Caki2 (cell line): ENCODE measurements at regions not wholly inside any gene's neighbourhood (a gene's known extent, or its start where the extent isn't known, plus 50 kb on each side); places are given as distances from the start of the nearest gene placed in this dataset.
"Not testable (repeated sequence)": the region's sequence is repeated elsewhere in the genome, so short reads cannot be mapped to it uniquely, and the experiment has no call there.

ENCODE experiments used
- DNase-seq: peaks from one replicate; pipeline ENCODE4 v3.0.0-alpha.2; 2015; ENCODE audit warnings: low read depth
- in situ Hi-C: cut with HindIII; loops from 2 replicates; pipeline ENCODE4 v1.10.0; 2016; ENCODE audit warnings: low sequenced_read_pairs, low pct_unique_long_range_greater_than_20kb, mixed read lengths

GRCh38 chr6:28615955-28616747 lies 90.5 kb downstream of the GPX5 start:
- in situ Hi-C loops: no loop called here

GRCh38 chr6:28618898-28619555 lies 93.3 kb downstream of the GPX5 start:
- in situ Hi-C loops: no loop called here
- DNase-seq: no peak

More at GRCh38 chr6:28615955-28616747, 90.5 kb downstream of the GPX5 start:
- no peak for DNase-seq

GRCh38 chr6:28621268-28621667 lies 95.6 kb downstream of the GPX5 start:
- DNase-seq, in situ Hi-C loops: not testable (repeated sequence)

GRCh38 chr6:28623242-28623641 lies 97.6 kb downstream of the GPX5 start:
- in situ Hi-C loops: not testable (repeated sequence)

GRCh38 chr6:28626386-28626785 lies 100.7 kb downstream of the GPX5 start:
- DNase-seq, in situ Hi-C loops: not testable (repeated sequence)

More at GRCh38 chr6:28623242-28623641, 97.6 kb downstream of the GPX5 start:
- not testable (repeated sequence) for DNase-seq

GRCh38 chr6:28632326-28632851 lies 106.7 kb downstream of the GPX5 start:
- DNase-seq: no peak
- in situ Hi-C loops: no loop called here

GRCh38 chr6:28633445-28634215 lies 107.9 kb downstream of the GPX5 start:
- in situ Hi-C loops: no loop called here
- no peak for DNase-seq

- in situ Hi-C loops: no loop called here
These were observed 108.7 kb downstream of the GPX5 start for GRCh38 chr6:28634411-28634760.

GRCh38 chr6:28634761-28635546 lies 109.3 kb downstream of the GPX5 start:
- DNase-seq: peak; percentile 76

More at GRCh38 chr6:28634411-28634760, 108.7 kb downstream of the GPX5 start:
- DNase-seq: peak; percentile 75

GRCh38 chr6:28635547-28636158 lies 110.0 kb downstream of the GPX5 start:
- no peak for DNase-seq
- in situ Hi-C loops: no loop called here

More at GRCh38 chr6:28634761-28635546, 109.3 kb downstream of the GPX5 start:
- in situ Hi-C loops: no loop called here

GRCh38 chr6:28638787-28639430 lies 113.2 kb downstream of the GPX5 start:
- in situ Hi-C loops: no loop called here
- DNase-seq: no peak

GRCh38 chr6:28639445-28640290 lies 114.0 kb downstream of the GPX5 start:
- DNase-seq, in situ Hi-C loops: not testable (repeated sequence)

- peak; percentile 75 for DNase-seq
- in situ Hi-C loops: no loop called here
These were observed 117.5 kb downstream of the GPX5 start for GRCh38 chr6:28643017-28643740.

GRCh38 chr6:28646650-28647049 lies 121.0 kb downstream of the GPX5 start:
- in situ Hi-C loops: no loop called here
- no peak for DNase-seq

GRCh38 chr6:28648035-28648877 lies 122.6 kb downstream of the GPX5 start:
- in situ Hi-C loops: no loop called here
- DNase-seq: peak; percentile 86
